ENCODE measurements at regions not wholly inside any gene's neighbourhood (a gene's known extent, or its start where the extent isn't known, plus 50 kb on each side); places are given as distances from the start of the nearest gene placed in this dataset.

DNA sequence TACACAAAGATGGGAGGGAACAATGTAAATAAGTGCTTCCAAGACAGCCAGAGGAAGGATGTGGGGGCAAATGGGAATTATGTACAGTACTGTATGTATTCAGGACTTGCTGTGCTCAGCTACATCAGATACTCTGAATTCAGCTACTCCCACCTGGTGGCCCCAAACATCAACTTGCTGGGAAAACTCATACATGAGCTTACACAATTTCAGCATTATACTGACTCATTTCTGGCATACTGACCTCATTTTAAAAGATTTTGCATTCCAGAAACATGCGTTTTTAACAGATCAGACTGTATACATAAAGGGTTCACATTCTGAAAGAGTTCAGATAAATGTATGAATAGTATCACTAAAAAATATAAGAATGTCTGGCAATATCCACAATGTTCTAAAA lies 59.7 kb downstream of the GPX5 start:
- no peaks in the 10 kb centered on the region for H3K27me3 ChIP-seq
- no peaks in the 10 kb centered on the region for H3K9me3 ChIP-seq
- DNase-seq, result peak; percentile 38
- H3K36me3 ChIP-seq, result no peaks in the 10 kb centered on the region
- H3K4me3 ChIP-seq, result no peak overlapping the region

DNA sequence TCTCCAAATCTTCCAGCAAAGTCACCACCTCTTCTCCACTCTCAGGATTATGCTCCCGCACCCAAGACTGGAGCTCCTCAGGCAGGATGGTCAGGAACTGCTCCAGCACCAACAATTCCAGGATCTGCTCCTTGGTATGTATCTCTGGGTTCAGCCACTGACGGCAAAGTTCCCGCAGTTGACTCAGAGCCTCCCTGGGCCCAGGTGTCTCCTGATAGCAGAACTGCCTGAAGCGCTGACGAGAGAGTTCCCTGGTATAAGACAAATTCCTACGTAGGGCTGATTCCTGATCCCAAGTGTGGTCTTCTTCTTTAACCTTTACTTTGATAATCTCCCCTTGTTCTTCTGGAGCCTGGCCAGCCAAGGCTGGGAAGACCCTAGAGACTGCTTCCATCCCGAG lies 60.6 kb downstream of the GPX5 start:
- Histone ChIP-seq H3K4me3 (peak overlapping the region; percentile 60), H3K27me3 (no peaks in the 10 kb centered on the region), H3K9me3 (no peaks in the 10 kb centered on the region), H3K36me3 (no peaks in the 10 kb centered on the region)
- no peak for DNase-seq

DNA sequence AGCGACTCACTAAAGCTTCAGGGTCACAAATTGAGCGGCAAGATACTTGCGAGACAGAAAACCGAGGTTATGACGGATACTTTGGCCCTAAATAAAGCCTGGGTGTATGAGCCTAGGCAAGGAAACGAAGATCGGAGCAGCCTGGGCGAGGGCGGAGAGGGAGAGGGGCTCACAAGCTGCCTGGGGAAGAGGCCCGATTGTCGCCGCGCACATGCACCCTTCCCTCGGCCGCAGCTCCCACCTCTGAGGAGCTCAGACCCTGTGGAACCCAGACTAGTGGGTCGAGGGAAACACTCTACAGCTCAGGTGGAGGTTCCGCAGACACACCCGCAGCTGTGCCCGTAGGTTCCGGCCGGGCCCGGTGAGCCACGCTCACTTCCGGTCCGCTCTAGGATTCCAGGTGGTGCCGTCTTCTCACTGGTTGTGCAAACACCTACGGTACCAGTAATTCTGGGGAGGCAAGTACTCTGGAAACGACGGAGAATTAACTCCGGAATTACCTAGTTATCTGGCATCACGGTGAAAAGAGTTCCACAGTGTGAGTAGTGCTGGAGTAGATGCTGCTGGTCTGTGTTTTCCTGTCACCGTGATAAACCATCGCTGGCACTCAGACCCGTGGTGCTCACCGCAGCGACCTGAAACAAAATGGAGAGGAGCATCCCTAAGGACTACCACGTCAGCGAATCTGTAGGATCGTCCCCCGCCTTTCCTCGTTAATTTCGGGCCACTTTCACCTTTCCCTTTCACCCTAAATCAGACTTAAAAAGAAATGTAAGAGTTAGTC lies 61.5 kb downstream of the GPX5 start:
- Histone ChIP-seq H3K9me3 (no peaks in the 10 kb centered on the region), H3K27me3 (no peaks in the 10 kb centered on the region), H3K4me3 (peak overlapping the region; percentile 60), H3K36me3 (no peaks in the 10 kb centered on the region)
- DNase-seq, result peak; percentile 62

DNA sequence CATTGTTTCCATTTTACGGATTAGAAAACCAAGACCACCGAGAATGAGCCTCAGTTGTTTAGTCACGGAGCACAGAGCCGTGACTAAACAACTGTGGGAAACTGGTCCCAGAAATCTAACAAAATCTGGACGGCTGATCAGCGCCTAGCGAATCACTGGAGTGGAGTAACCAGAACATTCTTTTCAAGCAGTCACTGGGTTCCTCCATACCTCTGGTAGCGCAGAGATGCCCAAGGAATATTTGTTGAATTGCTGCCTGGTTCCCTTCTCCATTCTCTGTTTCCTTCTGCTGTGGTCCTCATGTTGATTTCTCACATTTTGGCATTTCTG lies 62.0 kb downstream of the GPX5 start:
- H3K36me3 ChIP-seq, result no peaks in the 10 kb centered on the region
- no peaks in the 10 kb centered on the region for H3K9me3 ChIP-seq
- peak overlapping the region; percentile 60 for H3K4me3 ChIP-seq
- no peaks in the 10 kb centered on the region for H3K27me3 ChIP-seq
- no peak for DNase-seq

DNA sequence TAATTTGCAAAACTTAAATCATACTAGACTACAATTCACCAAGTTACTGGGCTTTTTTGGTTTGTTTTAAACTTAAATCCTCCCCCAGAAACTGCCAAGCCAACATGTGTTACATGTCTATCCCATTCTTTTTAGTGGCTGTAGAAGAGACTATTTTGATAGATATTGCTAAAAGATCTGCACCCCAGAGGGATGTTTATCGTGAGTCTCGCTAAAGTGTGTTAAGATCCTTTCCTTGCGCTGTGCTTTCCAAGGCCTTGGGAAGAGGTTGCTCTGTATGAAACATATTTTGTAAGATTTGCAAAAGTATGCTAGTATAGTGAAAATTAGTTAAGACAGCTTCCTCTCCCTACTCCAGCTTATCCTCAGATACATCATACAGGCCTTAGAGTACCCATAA lies 63.0 kb downstream of the GPX5 start:
- Histone ChIP-seq H3K9me3 (no peaks in the 10 kb centered on the region), H3K27me3 (no peaks in the 10 kb centered on the region), H3K4me3 (peak overlapping the region; percentile 29), H3K36me3 (no peaks in the 10 kb centered on the region)
- no peak for DNase-seq

DNA sequence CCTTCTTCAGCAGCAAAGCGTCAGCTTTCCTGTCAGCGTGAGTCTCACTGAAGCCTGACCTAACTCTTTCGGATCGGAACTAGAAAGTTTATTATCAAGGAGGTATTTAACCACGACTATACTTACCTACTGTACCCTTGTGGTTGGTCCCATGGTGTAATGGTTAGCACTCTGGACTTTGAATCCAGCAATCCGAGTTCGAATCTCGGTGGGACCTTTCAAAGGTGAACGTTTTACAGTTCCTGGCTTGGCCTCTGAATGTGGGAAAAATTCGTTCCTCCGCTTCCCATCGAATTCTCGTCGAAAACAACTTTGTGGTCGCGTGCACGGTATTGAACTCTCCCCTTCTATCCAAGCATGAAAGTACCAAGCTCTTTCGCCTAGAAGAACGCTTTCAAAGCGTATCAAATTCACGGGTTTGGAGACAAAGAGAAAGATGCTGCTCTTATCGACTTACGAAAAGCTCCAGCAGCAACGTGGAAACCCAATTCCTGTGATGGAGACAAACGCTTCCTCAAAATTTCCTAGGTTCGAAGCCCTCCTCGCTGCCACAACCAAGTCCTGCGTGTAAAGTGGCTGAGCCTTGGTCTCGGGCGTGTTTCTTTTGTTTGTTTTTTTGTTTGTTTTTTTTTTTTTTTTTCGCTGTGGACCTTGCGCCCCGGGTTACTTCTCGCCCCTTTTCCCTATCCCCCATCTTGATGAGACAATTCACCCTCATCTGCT lies 63.7 kb downstream of the GPX5 start:
- H3K9me3 ChIP-seq, result no peaks in the 10 kb centered on the region
- no peaks in the 10 kb centered on the region for H3K36me3 ChIP-seq
- peak; percentile 79 for DNase-seq
- H3K27me3 ChIP-seq, result no peaks in the 10 kb centered on the region
- H3K4me3 ChIP-seq, result peak overlapping the region; percentile 29

DNA sequence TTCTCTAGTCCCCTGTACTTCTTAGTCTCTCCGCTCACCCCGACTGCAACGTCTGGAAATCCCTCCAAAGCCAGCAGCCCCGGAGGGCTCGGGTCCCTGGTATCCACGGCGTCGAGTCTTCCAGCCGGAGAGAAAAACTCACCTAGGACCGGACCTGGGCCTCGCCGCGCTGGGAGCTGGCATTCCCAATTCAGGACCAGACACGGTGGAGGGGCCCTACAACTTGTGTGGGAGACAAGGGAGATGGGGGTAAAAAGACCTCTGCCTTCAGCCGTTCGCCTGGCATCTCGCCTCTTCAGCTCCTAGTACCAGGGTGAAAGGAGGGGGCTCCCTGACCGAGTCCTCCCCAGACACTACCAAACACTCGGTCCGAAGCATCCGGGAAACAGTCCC lies 64.3 kb downstream of the GPX5 start:
- no peaks in the 10 kb centered on the region for H3K36me3 ChIP-seq
- no peaks in the 10 kb centered on the region for H3K27me3 ChIP-seq
- no peak for DNase-seq
- no peak overlapping the region for H3K4me3 ChIP-seq
- H3K9me3 ChIP-seq, result no peaks in the 10 kb centered on the region

DNA sequence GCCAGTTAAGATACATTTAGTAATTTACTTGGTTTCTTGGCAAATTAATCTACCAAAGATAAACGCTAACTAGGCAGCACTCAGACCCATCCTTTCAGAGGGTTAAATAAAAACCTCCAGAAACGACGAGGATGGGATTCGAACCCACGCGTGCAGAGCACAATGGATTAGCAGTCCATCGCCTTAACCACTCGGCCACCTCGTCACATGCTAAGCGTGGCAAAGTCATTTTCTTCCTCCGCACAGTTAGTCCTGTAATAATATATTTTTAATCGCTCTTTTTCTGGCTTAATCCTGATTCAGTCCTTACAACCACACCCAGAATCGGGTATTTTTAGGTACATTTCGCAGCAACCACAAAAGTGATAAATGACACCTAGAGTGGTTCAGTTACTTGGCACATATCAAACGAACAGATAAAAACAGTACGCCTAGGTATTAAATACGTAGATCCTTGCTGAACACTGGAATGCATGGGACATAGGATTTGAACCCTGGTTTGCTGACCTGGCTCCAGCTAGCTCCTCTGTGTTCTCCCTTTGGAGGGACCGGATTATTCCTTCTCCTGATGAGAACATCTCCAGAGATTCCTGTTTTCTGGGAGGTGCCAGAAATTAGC lies 71.6 kb downstream of the GPX5 start:
- Histone ChIP-seq H3K27me3 (no peaks in the 10 kb centered on the region), H3K9me3 (no peaks in the 10 kb centered on the region), H3K4me3 (peak overlapping the region; percentile 61), H3K36me3 (no peaks in the 10 kb centered on the region)
- DNase-seq, result peak; percentile 60

DNA sequence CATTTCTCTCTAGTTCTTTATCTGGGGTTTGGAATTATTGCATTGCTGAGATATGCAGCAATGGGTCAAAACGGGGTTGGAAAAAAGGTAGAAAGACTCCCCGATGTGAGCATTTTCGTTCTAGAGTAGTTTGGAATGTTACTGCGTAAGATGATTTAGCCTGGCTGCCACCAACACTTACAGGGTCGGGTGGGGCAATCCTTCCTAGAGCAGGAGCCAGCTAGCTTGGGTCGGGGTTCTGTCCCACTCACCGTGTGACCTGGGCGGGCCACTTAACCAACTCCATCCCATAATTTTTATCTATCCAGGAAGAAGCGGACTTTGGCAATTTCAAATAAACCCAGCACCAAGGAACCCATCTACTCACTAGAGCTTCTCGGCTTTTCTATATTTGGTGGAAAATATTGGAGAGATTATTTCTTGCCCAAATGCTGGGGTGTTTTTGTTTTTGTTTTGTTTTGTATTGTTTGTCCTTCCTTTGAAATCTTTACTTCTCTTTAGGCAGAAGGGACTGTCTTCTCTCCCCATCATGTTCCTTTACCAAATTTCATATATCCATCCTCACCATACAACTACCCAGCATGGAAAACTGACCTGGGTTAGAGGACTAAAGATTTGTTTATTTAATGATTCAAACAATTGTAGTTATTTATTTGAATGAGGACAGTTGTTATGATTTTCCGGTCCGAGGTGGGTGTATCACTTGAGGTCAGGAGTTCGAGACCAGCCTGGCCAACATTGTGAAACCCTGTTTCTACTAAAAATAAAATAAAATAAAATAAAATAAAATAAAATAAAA lies 72.4 kb downstream of the GPX5 start:
- H3K9me3 ChIP-seq, result no peaks in the 10 kb centered on the region
- no peaks in the 10 kb centered on the region for H3K36me3 ChIP-seq
- DNase-seq, result peak; percentile 11
- H3K4me3 ChIP-seq, result peak overlapping the region; percentile 61
- H3K27me3 ChIP-seq, result no peaks in the 10 kb centered on the region

DNA sequence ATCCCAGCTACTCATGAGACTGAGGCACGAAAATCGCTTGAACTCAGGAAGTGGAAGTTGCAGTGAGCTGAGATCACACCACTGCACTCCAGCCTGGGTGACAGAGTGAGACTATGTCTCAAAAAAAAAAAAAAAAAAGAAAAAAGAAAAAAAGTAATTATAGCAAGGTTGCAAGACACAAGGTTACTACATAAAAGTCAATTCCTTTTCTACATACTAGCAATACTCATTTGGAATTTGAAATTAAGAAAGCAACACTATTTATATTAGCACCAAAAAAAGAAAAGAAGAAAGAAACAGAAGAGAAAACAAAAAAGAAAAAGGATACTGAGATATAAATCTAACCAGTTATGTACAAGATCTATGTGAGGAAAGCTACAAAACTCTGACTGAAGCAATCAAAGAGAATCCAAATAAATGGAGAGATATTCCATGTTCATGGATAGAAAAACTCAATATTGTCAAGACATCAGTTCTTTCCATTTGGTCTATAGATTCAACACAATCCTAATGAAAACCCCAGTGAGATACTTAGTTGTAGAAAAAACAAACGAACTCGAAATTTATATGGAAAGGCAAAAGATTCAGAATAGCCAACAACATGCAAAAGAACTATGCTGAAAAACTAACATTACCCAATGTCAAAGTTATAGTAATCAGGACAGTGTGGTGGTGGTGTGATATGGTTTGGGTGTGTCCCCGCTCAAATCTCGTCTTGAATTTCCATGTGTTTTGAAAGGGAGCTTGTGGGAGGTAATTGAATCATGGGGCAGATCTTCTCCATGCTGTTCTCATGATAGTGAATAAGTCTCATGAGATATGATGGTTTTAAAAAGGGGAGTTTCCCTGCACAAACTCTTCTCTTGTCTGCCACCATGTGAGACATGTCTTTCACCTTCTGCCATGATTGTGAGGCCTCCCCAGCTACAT lies 73.3 kb downstream of the GPX5 start:
- no peaks in the 10 kb centered on the region for H3K27me3 ChIP-seq
- H3K36me3 ChIP-seq, result no peaks in the 10 kb centered on the region
- no peak for DNase-seq
- H3K4me3 ChIP-seq, result no peak overlapping the region; the same call in 1 of the 2 replicates
- H3K9me3 ChIP-seq, result no peaks in the 10 kb centered on the region

DNA sequence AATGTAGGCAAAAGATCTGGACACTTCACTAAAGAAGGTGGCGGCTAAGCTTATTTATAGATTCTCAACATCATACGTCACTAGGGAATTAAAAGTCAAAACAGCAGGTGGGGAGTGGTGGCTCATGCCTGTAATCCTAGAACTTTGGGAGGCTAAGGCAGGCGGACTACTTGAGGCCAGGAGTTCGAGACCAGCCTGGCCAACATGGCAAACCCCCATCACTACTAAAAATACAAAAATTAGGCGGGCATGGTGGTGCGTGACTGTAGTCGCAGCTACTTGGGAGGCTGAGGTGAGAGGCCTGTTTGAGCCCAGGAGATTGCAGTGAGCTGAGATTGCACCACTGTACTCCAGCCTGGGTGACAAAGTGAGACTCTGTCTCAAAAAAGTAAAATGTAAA lies 74.6 kb downstream of the GPX5 start:
- H3K9me3 ChIP-seq, result no peaks in the 10 kb centered on the region
- DNase-seq, result no peak
- H3K36me3 ChIP-seq, result no peaks in the 10 kb centered on the region
- no peaks in the 10 kb centered on the region for H3K27me3 ChIP-seq
- H3K4me3 ChIP-seq, result no peak overlapping the region

DNA sequence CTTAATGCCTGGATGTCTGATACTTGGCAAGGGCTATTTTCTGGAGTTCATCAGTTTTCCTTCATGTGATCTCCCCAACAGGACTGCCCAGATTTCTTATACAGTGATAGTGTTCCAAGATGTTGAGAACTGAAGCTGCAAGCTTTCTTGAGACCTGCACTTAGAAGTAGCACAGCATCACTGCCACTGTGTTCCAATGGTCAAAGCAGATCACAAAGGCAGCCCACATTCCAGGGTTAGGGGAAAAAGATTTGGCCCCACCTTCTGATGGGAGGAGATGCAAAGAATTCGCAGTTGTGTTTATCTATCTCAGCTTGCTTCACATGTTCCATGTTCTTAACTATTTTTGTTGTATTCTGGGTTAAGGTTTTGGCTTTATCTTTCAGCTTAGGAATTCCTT lies 78.2 kb downstream of the GPX5 start:
- H3K27me3 ChIP-seq, result no peaks in the 10 kb centered on the region
- no peaks in the 10 kb centered on the region for H3K9me3 ChIP-seq
- no peak overlapping the region for H3K4me3 ChIP-seq
- DNase-seq, result no peak
- no peaks in the 10 kb centered on the region for H3K36me3 ChIP-seq

DNA sequence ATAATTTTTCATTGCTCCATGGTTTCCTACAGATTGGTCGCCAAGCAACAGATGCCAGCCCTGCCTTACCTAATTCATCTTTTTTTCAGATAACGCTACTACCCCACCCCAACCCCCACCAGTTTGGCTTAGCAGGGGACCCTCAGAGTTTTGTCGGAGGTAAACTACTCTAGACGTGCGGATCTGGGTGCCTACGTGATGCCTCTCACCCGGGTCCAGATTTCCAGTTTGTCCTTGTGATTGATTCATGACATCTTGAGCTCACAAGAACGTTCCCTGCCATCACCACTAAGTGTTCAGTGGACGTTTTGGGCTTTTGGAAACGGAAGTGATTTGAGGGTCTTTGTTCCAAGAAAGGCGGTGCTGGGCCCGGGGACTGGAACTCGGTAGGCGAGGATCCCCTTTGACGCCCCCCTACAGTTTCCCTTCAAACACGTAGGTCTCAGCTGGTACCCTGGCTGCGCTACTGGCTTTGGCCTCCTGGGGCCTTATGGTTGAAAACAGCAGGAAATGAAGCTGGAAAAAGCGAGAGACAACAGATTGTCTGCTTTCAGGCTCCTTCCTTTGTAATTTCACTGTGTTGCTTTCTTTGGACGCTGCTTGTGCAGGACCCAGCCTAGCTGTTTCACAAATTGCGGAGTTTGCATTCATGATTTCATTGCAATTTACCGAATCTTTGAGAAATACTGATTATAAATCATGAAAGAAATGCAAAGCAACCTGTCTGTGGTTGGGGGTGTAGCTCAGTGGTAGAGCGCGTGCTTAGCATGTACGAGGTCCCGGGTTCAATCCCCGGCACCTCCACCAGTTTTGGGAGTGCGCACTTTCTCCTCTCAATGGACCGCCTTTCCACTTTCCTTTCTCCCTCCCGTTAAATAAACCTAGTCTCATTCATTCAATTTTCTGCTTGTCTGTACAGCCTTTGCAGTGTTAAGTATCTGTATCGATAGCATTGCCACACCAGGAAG lies 81.0 kb downstream of the GPX5 start:
- H3K4me3 ChIP-seq, result peak overlapping the region; percentile 65
- peak; percentile 74 for DNase-seq

DNA sequence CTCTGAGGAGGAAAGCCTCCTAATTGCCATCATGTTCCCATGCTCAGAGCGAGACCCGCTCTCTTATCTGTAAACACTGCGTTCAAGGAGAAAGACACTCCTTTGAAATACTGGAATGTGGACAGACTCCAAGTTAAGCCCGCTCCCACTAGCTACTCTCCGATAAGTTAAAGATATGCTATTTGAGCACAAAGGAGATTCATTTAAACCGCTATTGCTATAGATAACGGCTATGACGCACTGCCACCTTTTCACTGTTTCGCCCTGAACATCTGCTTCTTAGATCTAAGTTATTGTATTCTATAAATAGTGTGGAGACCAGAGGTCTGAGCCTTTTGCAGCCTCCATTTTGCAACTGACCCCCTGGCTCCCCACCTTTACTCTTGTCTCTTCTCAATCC lies 82.3 kb downstream of the GPX5 start:
- DNase-seq, result no peak
- Histone ChIP-seq H3K9me3 (no peaks in the 10 kb centered on the region), H3K4me3 (no peak overlapping the region), H3K27me3 (no peaks in the 10 kb centered on the region), H3K36me3 (no peaks in the 10 kb centered on the region)

More for the DNA sequence above, 81.0 kb downstream of the GPX5 start:
- Histone ChIP-seq H3K36me3 (no peaks in the 10 kb centered on the region), H3K9me3 (no peaks in the 10 kb centered on the region), H3K27me3 (no peaks in the 10 kb centered on the region)

DNA sequence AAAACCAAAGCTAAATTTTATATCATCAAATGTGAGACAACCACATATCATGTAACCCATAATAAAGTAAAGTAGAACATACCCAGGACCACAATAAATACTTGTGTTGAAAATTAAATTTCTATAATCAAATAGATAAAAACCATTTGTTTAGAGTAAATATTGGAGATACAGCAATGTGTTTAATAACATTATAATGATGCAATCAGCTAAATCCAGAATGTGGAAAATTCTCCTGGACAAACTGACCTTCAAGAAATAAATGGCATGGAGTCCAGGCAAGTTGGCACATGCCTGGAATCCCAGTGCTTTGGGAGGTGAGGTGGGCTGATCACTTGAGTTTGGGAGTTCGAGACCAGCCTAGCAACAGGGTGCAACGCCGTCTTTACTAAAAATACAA lies 84.0 kb downstream of the GPX5 start:
- Histone ChIP-seq H3K4me3 (no peak overlapping the region), H3K27me3 (no peaks in the 10 kb centered on the region), H3K36me3 (no peaks in the 10 kb centered on the region), H3K9me3 (no peaks in the 10 kb centered on the region)
- DNase-seq, result no peak

All from MG63 (cell line).